NCI-H146 (cell line): ENCODE measurements at regions not wholly inside any gene's neighbourhood (a gene's known extent, or its start where the extent isn't known, plus 50 kb on each side); places are given as distances from the start of the nearest gene placed in this dataset.
A peak's percentile ranks its signal among the peaks of the same experiment; 100 is the strongest.
"Not testable (repeated sequence)": the region's sequence is repeated elsewhere in the genome, so short reads cannot be mapped to it uniquely, and the experiment has no call there.

Experiments
- DNase-seq: peaks from one replicate; lab custom pipeline; 2025; lab: John Stamatoyannopoulos, UW

DNA sequence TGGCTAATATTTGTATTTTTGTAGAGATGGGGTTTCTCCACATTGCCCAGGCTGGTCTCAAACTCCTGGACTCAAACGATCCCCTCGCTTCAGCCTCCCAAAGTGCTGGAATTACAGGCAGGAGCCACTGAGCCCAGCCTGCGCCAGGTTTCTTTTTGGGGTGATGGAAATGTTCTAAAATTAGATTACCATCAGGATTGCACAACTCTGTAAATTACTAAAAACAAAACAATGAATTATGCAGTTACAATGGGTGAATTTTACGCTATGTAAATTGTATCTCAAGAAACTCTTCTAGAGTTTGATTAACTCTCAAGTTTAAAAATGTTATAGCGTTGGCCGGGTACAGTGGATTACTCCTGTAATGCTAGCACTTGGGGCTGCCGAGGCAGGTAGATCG lies 118.9 kb upstream of the TBL1X start:
- DNase-seq = no peak

DNA sequence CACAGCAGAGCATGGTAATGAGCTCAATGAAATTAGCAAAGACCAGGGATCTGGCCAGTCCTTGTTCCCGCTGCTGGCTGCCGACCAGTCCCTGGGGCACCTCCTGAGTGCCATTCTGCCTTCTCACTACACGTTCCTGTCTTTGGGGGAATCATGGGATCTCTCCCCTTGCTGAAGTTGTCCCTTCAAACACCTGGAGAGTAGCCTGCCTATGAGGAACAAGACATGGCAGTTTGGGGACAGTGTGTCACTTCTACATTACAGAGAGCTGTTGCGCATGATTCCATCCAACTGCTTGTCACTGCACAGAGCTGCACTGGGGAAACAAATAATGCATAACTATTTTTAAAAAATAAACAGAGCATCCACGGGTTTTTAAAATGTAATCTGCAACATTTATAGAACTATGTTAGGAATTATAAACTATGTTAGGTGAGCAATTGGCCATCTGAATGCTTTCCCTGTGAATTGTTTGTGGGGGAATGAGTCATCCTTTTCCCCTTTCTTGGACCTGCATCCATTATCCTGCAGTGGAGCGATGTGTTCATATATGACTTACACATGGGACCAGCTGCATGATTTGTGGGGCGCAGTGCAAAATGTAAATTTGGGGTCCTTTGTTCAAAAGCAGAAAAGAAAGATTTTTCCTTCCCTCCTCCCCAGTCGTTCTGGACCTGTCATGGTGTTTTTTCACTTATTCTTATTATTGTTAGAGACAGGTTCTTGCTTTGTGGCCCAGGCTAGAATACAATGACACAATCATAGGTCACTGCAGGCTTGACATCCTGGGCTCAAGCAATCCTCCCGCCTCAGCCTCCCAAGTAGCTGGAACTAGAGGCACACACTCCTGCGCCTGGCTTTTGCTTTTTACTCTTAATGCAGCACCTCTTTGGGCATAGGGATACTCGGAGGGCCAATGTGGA lies 115.0 kb upstream of the TBL1X start:
- DNase-seq = no peak

DNA sequence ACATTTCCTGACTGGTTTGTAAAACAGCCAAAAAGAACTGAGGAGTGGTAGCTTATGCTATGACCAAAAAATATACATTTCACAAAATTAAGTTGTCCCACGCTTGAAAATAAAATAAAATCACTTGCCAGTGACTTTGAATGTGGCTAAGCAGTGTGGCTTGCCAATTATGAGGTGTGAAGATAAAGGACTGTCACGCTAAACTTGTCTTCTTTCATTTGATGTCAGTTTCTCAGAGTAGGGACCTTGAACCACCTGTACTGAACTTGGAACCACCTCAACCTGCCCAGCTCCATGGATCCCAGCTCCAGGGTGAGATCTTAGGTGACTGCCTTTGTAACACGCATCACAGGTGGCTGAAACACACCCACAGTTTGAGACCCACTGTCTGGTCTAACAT lies 113.7 kb upstream of the TBL1X start:
- DNase-seq = no peak

DNA sequence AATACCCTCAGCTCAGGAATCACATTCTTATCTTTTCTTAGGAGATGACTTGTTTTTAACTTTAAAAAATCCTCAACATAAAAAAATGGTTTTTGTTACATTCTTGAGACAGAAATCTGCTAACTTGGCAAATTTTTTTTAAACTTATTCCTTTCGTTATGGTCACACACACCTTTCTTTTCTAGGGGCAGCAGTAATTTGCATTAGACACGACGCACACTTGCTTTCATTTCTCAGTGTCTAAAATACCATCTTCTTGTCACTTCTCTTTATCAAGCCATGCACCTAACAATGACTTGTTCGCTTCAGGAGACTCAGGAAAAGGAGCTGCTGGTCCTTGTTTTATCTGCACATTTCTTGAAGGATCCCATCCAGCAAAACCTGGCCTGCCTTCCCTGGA lies 112.6 kb upstream of the TBL1X start:
- DNase-seq = no peak

DNA sequence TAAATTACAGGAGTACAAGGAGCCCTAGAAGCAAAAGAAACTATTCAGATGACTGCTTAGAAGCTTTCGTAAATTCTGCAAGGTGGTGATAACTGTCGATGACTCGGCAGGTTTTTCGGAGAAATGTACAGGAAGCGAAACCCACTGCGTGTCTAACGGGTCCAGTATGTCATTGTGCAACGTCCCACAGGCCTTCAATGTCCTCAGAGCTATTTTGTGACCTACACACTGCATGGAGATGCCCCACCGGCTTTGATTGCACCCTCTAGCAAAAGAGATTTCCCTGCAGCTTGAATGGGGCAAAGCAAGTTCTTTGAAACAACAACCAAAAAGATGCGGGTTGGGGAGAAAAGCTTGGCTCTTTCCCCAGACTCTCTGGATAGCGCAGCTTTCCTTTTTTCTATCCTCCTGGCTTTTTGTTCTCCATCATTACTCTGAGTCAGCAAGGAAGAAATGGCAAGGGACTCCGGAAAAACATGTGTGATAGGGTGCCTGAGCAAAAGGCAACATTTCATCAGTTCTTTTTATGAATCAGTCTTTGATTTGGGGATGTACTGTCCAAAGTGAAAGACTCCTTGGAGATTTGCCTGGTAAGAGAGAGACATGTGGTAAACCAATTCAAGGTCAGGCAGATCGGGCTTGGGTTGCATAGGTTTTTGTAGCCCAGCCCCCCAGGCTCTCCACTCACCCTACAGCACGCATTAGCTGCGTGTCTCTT lies 112.0 kb upstream of the TBL1X start:
- DNase-seq = no peak

DNA sequence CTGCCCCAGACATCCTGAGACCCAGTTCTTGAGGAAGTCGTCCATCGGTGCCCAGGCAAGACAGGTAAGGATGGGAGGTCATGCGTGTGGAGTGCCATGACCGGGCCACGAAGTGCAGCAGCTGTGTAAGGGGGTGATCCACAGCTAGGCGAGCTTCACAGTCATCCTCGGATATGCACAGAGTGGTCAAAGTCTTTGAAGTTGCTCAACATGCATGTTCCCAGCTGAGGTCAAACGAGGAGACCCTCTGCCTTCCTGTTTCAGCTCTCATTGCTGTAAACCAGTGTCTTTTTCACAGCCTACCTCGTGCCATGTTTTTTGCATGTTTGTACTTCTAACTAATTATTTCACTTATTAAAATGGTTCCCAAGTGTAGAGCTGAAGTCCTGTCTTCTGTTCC lies 109.9 kb upstream of the TBL1X start:
- DNase-seq = no peak

DNA sequence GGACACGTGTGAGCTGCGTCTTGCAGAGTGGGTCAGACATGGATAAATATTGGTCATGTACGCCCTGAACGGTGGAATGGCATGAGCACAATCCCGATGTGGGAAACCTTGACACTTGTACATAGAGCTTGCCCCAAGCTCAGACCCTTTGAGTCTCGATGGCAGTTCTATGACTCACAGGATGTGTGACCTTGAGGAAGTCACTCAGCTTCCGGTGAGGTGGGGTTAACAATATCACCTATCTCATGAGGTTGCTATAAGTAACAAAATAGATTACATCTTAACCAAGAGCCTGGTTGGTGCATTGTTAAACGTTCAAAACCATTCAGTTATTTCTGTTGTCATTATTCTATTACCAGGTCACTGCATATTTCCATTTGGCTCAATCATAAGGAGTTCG lies 109.1 kb upstream of the TBL1X start:
- DNase-seq = no peak

DNA sequence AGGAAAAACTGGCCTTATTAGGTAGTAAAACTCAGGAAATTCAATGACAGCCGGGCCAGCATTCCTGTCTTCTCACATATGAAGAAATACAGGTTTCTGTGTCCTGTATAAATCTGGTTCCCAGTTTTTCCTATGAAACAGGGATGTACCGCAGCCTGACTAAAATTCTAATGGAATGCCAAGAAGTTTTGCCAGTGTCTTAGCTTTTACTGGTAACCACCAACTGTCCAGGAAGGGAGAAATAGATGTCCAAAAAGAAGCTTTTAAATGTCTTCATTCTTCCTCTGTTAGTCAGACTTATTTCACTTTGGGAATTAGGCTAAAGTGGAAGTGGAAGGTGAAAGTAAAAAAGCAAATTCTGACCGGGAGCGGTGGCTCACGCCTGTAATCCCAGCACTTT lies 108.0 kb upstream of the TBL1X start:
- no peak for DNase-seq

DNA sequence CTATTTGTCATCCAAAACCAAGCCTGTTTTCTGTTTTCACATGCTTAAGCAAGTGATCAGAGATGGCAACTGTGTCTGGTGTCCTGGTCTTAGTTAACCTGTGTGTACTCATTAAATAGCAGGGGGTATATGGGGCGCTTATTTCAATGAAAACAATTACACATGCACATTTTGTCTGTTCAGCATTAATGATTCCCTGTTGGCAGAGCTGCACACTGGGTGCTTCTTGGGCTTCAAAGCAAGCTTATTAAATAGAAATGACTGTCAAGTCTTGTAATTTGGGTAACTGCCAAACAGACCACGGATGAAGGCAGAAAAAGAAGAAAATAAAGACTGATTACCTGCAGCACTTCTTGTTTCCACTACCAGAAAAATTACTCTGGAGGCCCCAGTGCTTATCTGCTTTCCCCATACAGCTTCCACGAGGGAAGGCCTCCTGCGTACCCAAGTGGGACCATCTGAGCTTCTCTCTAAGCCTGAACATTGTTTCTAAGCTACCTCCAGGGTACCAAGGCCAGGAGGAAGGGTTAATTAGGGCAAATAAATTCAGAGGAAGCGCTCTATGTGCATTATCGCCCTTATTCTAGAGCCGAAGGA lies 107.2 kb upstream of the TBL1X start:
- DNase-seq = peak; percentile 20

DNA sequence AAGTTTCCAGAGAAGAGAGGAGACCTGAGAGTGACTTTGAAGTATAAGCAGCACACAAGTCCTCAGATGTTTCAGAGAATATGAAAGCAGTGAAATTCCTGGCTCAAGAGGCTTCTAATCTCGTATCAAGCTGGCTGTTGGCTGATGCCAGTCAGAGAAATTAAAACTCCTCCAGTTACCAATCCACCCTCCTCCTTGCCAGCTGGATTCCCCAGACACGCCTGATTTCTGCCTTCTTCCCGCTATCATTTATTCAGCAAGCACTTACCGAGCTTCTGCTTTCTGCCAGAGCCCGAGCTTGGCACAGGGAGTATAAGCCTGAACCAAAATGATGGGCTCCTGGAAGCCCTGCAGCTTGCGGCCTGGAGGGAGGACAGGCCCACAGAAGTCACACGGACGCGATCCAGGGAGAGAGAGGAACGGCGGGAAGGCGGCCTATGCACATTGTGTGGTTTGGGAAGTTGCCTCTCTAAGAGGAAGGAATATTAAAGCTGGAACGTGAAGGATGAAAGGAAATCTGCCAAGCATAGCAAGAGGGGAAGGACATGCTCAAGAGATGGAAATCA lies 102.4 kb upstream of the TBL1X start:
- no peak for DNase-seq

DNA sequence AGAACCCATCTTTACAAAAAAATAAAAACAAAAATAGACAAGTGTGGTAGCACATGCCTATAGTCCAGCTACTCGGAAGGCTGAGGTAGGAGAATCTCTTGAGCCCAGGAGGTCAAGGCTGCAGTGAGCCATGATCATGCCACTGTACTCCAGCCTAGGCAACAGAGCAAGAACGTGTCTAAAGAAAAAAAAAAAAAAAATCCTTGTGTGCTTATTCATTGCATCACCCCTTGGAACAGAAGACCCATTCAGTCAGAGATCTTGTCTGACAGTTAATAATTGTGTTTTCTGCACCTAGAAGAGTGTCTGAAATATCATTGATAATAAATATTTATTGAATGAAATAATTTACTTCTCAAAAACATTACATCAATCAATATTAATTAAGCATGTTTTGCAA lies 97.4 kb upstream of the TBL1X start:
- DNase-seq = no peak

DNA sequence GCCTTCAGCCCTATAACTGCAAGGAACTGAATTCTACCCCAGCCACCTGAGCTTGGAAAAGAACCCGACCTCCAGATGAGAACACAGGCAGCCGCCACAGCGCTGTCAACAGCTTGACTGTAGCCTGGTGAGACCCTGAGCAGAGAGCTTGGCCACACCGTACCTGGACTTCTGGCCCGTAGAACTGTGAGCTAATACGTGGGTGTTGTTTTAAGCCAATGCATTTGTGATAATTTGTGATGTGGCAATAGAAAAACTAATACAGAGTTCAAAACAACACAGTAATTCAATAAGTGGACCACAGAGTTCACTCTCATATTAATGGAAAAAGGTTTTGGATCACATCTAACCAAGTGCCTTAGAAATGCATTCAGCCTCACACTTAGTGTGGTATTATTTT lies 96.6 kb upstream of the TBL1X start:
- DNase-seq = no peak

DNA sequence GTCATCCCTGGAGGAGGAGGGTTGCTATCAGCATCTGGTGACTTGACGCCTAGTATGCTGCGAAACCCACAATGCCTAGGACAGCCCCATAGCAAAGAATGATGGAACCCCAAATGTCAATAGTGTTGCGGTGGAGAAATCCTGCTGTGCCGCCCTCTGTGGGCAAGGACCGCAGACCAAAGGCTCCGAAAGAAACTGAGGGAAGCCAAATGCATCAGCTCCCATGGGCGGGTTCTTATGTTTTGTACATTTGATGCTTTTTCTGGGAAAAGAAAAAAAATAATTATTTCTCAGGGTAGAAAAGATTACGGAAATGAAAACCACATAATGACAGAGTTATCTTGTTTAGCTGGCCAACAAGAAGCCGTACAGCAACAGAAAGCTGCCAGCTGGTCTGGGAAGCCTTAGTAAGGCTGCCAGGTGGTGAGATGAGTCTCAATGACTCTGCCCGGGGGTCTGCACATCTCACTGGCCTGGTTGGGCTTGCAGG lies 95.0 kb upstream of the TBL1X start:
- no peak for DNase-seq

DNA sequence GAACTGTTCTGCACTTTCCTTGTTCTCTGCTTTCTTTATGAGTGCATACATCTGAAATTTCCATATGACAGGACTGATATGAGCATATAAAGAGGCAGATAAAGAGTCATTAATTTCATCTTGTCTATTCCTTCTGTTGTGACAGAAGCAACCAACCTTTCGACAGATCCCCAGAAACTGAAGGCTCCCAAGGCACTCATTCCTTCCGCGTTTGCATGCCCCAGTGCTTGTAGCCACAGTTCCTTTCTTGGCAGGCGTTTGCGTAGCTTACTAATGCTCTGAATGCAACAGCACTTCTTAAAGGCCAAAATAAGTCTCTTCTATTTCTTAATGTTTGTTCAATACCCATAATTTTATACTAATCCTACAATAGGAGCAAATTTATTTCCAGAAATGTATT lies 94.0 kb upstream of the TBL1X start:
- no peak for DNase-seq

DNA sequence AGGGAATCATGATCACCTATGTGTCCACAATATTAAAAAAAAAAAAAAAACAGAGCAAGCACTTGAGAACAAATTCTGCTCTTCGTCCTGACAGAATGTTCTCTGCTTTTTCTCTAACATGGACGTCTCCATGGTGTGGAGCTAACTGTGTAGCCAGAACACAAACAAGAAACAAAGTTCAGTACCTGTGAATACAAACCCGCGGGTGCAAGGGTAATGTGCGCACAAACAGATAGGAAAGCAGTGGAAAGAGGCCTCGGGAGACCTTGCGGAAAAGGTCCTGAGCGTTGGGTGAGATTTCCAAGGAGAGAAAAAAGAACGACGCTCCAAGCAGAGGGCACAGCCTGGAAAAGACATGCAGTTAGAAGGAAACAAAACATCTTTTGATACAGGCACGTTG lies 92.0 kb upstream of the TBL1X start:
- DNase-seq = no peak

DNA sequence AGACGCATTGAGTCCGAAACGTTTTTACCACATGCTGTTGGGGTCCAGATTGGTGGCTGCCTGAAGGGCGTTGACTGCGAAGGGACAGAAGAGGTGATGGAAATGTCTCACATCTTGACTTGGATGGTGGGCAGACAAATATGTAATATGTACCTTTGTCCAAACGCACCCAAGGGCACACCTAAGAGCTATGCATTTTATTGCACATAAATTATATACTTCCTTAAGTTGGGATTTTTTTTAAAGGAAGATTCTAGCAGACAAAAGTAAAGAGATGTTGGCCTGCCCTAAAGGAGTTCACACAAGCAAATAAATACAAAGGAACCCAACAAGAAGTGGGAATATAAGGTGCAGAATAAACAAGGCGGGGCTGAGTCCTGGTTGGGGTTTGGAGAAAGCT lies 91.1 kb upstream of the TBL1X start:
- no peak for DNase-seq

DNA sequence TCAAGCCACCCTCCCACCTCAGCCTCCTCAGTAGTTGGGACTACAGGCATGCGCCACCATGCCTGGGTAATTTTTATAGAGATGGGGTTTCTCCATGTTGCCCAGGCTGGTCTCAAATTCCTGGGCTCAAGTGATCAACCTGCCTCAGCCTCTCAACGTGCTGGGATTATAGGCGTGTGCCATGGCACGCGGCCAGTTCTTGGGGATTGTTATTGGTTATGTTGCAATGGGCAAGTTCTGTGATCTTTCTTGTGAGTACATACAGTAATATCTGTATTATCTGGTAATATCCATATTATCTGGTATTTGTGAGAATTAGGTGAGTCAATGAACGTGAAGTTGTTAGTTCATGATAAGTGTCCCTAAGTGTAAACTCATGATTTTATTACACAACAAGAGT lies 90.3 kb upstream of the TBL1X start:
- no peak for DNase-seq

DNA sequence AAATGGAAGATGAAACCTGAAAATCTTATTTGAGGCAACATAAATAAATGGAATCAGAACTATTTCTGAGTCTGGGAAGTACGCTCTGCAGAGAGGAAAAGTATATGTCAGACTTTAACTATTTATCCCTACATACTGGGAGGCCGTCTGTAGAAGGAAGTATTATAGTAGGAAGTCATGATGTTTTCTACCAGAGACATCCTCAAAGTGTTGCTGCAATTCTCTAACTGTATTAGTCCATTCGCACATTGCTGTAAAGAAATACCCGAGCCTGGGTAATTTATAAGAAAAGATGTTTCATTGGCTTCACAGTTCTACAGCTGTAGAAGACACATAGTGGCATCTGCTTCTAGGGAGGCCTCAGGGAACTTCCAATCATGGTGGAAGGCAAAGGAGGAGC lies 88.7 kb upstream of the TBL1X start:
- DNase-seq = no peak

DNA sequence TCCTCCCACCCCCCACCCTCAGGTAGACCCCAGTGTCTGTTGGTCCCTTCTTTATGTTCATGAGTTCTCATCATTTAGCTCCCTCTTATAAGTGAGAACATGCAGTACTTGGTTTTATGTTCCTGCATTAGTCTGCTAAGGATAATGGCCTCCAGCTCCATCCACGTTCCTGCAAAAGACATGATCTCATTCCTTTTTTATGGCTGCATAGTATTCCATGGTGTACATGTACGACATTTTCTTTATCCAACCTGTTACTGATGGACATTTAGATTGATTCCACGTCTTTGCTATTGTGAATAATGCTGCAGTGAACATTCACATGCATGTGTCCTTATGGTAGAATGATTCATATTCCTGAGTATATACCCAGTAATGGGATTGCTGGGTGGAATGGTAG lies 87.6 kb upstream of the TBL1X start:
- DNase-seq = not testable (repeated sequence)

DNA sequence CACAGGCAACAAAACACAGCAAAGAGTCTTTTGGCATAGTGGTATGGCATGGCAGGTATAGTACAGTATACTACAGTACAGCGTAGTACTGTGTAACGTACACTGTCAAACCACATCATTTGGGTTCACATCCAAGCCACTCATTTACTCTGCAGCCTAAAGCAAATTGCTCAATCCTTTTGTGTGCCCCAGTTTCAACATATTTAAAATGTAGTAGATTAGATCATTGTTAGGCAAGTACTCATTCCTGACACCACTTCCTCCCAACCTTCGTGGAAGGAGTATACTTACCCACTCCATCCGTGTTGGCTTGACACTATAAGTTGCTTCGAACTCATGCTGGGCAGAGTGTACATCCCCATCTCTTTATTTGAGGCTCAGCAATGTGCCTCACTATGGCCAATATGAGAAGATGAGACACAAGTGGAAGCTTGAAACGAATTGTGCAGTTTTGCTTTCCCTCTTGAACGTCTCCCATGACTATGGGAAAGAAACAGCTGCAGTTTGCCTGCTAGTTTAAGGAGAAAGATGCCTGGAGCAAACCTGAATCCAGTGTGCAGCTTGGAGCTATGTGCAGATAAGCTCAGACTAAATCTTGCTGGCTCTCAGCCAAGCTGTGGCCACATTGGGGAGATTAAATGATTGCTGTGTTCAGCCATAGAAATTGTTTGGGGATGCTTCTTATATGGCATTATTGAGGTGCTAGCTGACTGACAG lies 85.7 kb upstream of the TBL1X start:
- DNase-seq = no peak

DNA sequence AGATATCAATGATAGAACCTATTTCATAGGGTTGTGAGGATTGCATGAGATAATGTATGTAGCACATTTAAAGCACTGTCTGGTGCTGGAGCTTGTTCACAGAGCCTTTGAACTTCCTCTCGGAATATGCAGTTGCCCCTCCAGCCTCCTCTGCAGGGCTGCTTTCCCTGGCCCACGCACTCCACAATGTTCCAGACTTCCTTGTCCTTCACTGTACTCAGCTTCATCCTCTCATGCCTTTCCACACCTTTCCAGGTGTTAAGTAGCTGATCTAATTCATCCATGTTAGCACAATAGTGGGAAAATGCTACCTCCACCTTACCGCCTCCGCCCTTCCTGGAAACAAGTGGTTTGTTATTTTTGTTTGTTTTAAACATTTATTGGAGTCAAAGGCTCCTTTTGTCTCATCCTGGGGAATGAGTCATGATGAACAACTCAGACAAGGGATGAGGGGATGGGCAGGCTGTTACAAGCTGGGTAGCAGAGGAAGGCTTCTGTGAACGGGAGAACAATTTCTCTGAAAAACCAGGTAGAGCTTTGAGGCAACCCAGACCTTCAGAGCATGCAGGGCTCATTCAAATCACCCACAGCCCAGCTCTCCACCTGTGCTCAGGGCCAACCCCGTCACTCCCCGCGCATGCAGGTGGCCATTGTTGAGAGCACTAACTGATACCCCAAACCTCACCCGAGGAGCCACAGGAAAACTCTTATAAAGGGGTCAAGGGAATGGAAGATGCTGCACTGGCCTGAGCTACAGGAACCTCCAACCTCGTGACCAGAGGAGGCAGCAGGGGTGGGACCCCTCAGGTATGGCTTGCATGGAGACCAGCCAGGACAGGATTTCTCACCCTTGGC lies 84.9 kb upstream of the TBL1X start:
- DNase-seq = peak; percentile 18
